OCI-LY1 (cell line): ENCODE measurements at regions not wholly inside any gene's neighbourhood (a gene's known extent, or its start where the extent isn't known, plus 50 kb on each side); places are given as distances from the start of the nearest gene placed in this dataset.

Experiments used
- EZH2 ChIP-seq: fragments of 200-600 bp; sonication (generic), shearing (Covaris generic); IDR thresholded peaks from 2 replicates; pipeline ENCODE4 v1.8.0; 2017; ENCODE audit warnings: borderline replicate concordance, mixed run types, mild to moderate bottlenecking, antibody characterized with exemption, low read length, moderate library complexity, mixed read lengths
- TF ChIP-seq, protein P1 (sequence below): fragments of 200-600 bp; sonication (generic), shearing (Covaris generic); IDR thresholded peaks from 2 replicates; pipeline ENCODE4 v1.5.1; 2017; ENCODE audit warnings: mild to moderate bottlenecking, antibody characterized with exemption, low read length, moderate library complexity, mixed read lengths

DNA sequence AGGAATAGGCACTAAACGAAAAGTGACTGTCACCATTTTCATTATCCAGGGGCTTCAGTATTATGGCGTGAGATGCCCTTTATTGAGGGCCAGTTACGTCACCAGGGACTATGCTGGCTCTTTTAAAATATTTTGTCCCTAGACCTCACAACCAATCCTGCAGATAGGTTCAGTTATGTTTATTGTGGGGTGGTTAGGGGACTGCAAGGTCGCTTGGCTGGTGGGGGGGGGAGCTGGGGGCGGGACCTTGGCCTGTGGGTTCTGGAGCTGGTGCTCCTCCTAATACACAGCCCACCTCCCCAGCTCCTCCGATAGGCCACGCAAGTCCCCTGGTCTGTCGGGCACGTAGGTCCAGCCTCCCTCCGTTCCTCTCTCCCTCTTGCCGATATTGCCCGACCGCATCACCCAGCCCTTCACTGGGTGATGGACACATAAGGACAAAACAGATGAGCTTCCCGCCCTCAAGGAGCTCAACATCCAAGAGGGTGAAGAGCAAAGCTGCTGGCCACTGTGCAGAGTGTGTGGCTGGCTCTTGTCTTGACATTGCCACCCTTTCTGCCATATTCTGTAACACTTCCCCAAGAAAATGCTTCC is 271.8 kb downstream of the MATN1 start:
- TF ChIP-seq, protein P1, sequence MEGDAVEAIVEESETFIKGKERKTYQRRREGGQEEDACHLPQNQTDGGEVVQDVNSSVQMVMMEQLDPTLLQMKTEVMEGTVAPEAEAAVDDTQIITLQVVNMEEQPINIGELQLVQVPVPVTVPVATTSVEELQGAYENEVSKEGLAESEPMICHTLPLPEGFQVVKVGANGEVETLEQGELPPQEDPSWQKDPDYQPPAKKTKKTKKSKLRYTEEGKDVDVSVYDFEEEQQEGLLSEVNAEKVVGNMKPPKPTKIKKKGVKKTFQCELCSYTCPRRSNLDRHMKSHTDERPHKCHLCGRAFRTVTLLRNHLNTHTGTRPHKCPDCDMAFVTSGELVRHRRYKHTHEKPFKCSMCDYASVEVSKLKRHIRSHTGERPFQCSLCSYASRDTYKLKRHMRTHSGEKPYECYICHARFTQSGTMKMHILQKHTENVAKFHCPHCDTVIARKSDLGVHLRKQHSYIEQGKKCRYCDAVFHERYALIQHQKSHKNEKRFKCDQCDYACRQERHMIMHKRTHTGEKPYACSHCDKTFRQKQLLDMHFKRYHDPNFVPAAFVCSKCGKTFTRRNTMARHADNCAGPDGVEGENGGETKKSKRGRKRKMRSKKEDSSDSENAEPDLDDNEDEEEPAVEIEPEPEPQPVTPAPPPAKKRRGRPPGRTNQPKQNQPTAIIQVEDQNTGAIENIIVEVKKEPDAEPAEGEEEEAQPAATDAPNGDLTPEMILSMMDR = no peak
- TF ChIP-seq EZH2 = no peak
